ENCODE measurements at regions not wholly inside any gene's neighbourhood (a gene's known extent, or its start where the extent isn't known, plus 50 kb on each side); places are given as distances from the start of the nearest gene placed in this dataset.

DNA sequence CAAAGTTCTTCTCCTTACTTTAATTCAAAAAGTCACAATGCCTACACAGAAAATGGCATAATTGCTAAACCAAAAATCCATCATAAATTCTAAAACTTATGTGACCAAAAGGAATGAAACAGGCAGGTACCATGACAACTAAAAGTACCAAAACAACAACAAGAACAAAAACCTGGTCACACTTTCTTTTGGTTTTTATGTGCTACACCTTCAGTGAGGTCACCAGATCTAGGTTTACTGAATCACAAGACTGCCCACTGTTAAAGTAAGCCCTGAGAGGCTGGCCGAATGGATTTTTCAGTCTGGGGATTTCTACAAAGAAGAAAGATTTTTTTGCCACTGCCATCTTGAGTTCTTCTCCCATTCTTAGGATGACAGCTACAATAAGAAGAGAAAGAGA, 583.0 kb upstream of the PKN2 start:
- DNase-seq (no peak), ATAC-seq (no peak)
- intact Hi-C loops (cut with micrococcal nuclease), result no loop called here

DNA sequence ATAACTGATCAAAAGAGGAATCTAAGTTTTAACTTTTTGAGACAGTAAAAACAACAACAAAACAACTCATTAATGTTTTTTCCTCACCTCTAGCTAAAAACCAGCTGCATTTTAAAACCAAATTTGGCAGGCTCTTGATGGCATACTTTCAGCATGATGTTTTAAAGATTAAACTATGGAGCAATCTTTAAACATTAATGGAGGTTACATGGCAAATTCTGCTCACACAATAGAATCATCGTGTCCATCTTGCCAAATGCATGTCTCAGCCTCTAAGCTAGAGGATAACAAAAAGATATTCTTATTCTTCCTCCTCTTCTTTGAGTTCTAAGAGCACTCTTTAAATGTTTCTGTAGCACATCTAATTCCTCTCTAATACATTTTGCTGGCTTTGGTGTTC, 579.8 kb upstream of the PKN2 start:
- DNase-seq (no peak), ATAC-seq (no peak)
- intact Hi-C loops (cut with micrococcal nuclease), result no loop called here

DNA sequence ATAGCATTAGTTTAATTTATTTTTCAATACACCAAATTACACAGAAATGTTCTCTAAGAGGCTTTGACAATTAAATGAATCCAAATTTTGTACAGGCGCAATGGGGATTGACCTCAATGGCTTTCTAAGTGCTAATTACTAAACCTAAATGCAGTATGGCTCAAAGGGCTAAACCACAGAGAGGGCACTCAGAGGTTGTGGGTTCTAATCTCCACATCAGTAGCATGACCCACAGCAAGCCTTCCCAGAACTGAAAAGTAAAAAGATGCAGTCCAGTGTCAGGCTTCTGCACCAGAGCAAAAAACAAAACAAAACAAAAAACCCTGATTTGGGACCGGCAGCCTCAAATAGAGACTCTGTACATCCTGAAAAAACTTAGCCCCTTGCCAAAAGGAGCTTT, 579.2 kb upstream of the PKN2 start:
- no peak for ATAC-seq
- intact Hi-C loops (cut with micrococcal nuclease), result no loop called here
- DNase-seq, result no peak

- intact Hi-C loops (cut with micrococcal nuclease), result no loop called here
- ATAC-seq (no peak), DNase-seq (no peak)
These were observed 572.3 kb upstream of the PKN2 start for GRCh38 chr1:88111816-88112215.

GRCh38 chr1:88117597-88117996, 566.5 kb upstream of the PKN2 start:
- ATAC-seq (no peak), DNase-seq (no peak)
- intact Hi-C loops (cut with micrococcal nuclease), result no loop called here

DNA sequence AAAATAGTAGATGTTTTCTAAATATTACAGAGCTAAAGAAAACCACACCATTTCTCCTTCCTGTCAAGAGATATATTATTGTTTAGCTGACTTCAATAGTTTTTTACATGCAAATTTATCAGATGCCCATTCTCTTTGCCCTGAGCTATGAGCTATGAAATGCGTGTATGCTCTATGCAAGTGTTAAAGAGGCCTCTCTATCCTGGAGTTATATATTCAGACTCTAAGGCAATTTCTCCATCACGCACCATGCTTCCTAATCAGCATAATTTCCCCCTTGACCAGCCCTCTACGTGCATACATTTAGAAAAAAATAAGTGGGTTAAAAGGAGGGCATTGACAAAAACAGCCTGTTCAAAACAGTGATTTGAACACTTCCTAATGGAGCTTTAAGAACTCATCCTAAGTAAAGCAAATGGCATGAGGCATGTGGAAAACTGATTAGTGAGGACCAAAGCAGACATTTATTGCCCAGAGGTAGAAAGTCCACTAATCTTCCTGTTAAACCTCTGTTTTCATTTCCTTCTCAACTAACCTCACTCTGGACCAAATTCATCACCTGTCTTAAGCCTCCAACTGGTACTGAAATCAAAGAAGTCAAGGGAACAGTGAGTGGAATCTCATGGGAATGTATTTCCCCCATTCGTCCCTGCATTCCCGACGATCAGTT, 565.8 kb upstream of the PKN2 start:
- intact Hi-C loops (cut with micrococcal nuclease), result no loop called here
- ATAC-seq (no peak), DNase-seq (no peak)

GRCh38 chr1:88124614-88125013, 559.5 kb upstream of the PKN2 start:
- DNase-seq, result no peak
- intact Hi-C loops (cut with micrococcal nuclease), result no loop called here
- ATAC-seq, result no peak

DNA sequence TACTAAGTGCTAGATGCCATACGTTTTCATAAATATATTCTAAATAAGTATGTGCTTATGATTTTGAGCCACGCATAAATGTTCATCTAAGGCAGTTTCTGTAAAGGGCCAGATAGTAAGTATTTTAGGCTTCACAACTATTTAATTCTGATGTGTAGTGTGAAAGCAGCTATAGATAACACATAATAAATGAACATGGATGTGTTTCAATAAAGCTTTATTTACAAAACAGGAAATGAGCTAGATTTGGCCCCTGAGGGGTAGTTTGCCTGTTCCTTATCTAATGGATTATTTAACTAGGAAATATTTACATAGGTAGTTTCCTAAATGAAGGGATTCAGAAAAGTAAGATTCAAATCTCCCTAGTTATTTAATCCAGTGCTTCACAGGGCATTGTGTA, 557.6 kb upstream of the PKN2 start:
- no peak for ATAC-seq
- intact Hi-C loops (cut with micrococcal nuclease), result no loop called here
- DNase-seq, result no peak

DNA sequence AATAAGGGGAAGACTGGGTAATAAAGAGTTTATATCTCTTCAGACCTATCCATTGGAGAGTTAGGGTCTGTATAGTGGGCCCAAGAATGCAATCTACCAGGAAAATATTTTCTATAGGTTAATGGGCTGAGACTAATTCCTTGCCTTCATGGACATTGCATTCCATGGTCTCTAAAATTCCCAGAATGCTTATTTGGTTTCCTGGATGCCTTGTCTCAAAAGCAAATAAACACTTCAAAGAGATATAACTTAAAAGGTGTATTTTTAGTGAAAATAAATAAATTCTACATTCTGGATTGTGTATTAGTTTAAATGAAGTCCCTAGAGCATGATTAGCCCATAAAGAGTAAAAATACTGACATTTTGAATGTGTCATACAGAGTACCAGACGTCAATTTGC, 550.1 kb upstream of the PKN2 start:
- ATAC-seq, result no peak
- DNase-seq, result no peak
- intact Hi-C loops (cut with micrococcal nuclease), result no loop called here

GRCh38 chr1:88134983-88135921, 548.8 kb upstream of the PKN2 start:
- DNase-seq (no peak), ATAC-seq (no peak)
- intact Hi-C loops (cut with micrococcal nuclease), result no loop called here

DNA sequence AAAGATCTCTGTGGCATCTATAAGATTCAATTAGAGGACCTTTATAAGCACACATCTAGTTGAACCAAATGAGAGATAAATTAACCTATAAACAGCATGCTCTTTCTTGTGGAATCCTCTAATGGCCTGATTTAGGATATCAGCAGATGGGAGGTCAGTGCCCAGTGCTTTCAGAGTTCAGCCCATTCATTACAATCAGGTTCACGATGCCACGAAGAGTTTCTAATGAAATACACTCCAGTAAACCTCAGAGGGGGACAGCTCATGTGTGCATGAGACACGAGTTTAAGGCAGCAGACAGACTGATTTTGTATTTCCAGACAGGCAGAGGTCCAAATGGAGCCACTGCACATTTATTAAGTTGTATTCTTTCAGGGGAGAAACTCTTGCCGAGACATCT, 544.4 kb upstream of the PKN2 start:
- intact Hi-C loops (cut with micrococcal nuclease), result no loop called here
- ATAC-seq (no peak), DNase-seq (no peak)

GRCh38 chr1:88140325-88140724, 543.7 kb upstream of the PKN2 start:
- DNase-seq, result no peak
- ATAC-seq, result no peak
- intact Hi-C loops (cut with micrococcal nuclease), result no loop called here

GRCh38 chr1:88141499-88142074, 542.5 kb upstream of the PKN2 start:
- intact Hi-C loops (cut with micrococcal nuclease), result no loop called here
- DNase-seq, result no peak
- no peak for ATAC-seq

DNA sequence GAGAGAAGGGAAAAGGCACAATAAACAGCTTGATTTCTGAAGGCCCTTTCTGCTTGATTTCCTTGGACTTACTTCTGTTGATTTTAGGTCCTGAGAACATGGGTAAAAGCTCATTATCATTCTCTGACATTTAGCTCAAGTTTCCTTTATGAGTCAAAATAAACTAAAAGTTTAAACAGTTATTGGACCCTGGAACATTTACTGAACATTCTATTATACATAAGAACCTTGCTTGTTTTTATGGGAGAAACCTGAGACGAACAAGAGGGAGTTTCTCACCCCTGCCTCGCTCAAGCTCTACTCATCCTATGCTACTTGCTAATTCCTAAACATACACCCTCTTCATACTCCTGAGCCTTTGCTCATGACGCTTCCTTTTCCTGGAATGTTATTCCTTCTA, 538.3 kb upstream of the PKN2 start:
- DNase-seq, result no peak
- ATAC-seq, result no peak
- intact Hi-C loops (cut with micrococcal nuclease), result no loop called here

DNA sequence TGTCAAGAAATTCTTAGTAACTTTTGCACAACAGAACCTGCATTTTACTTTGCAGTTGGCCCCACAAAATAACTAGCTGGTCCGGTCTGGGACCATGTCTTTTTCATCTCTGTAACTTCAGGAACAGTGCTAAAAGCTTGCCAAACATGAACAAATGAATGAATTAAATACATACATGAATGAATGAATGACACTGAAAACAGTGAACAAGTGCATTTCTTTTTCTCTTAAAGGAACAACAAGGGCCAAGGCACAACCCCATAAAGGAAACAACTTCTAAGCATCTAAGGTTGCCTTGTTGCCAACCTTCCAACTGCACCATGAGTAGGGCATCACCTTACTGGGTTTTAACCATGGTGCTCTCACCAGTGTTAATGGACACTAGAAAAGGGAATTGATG, 534.4 kb upstream of the PKN2 start:
- DNase-seq (no peak), ATAC-seq (no peak)
- intact Hi-C loops (cut with micrococcal nuclease), result no loop called here

DNA sequence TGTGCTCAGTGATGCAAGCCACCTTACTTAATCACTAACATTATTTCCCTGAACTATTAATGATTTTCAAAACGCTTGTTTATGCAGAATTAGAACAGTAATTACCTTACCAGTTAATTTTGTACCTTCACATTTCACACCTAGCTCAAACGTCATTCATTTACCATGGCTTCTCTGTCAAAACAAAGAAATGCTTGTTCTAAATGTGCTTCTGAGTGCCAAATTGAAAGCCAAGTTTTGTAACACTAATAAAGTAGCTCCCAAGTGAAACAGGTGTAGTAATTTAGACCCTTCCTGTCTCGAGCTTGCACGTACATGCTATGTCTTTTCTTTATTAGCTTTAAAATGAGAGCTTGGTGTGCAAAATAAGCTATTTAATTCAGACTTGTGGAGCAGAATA, 533.7 kb upstream of the PKN2 start:
- no peak for ATAC-seq
- no peak for DNase-seq
- intact Hi-C loops (cut with micrococcal nuclease), result no loop called here

DNA sequence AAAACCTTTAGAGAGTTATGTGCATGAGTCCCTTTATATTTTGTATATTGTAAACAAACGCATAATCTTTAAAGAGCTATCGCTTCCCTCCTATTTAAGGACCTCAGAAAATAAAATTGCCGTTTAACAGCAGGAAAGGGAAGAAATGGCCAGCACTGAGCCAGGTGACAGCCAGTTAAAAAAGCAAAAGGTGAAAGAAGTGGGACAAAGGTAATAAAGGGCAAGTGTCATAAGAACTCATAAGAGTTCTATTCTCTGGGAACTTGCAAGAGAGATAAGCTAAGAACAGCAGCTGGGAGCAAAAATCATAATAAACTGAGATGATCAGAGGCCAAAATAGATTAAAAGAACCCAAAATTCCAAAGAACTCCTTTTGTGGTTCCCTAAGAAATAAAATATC, 520.9 kb upstream of the PKN2 start:
- DNase-seq (no peak), ATAC-seq (no peak)
- intact Hi-C loops (cut with micrococcal nuclease), result no loop called here

DNA sequence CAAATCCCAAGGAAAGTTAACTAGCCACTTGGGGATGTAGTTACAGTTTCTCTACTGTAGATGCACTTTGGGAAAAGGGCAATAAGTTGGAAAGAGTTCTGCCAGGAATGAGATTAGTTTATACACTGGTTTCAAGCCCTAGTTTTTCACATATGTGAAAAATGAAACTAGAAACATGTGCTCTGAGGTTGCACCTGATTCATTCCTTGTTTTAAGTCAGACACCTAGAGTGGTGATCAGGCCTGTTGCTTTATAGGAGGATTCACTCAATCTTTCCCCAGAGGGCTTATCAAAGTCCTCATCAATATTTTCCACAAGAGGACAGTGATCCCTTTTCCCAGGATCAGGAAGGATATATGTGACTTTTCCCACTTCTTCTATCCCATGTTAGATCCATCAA, 515.9 kb upstream of the PKN2 start:
- DNase-seq (no peak), ATAC-seq (no peak)
- intact Hi-C loops (cut with micrococcal nuclease), result no loop called here

GRCh38 chr1:88169139-88169538, 514.9 kb upstream of the PKN2 start:
- DNase-seq, result no peak
- intact Hi-C loops (cut with micrococcal nuclease), result no loop called here
- no peak for ATAC-seq

- DNase-seq (no peak), ATAC-seq (no peak)
- intact Hi-C loops (cut with micrococcal nuclease), result no loop called here
These were observed 514.1 kb upstream of the PKN2 start for GRCh38 chr1:88169939-88170338.

Measured in left ventricle myocardium superior (tissue), 1 donor.